HG03575 (cell line): ENCODE measurements at regions not wholly inside any gene's neighbourhood (a gene's known extent, or its start where the extent isn't known, plus 50 kb on each side); places are given as distances from the start of the nearest gene placed in this dataset.

Experiments used
- ATAC-seq: cut with Tn5 transposase; IDR thresholded peaks from one replicate; pipeline ENCODE4 v1.9.1; 2021; ENCODE audit not compliant: unreplicated experiment, insufficient number of reproducible peaks, low FRiP score; ENCODE audit errors: extremely low read depth

GRCh38 chr18:24840640-24841039 lies 380.2 kb downstream of the HRH4 start:
- no peak for ATAC-seq

- ATAC-seq: no peak
Observed at GRCh38 chr18:24841536-24841935, 381.1 kb downstream of the HRH4 start.

- no peak for ATAC-seq
Observed at GRCh38 chr18:24843123-24843522, 382.7 kb downstream of the HRH4 start.

GRCh38 chr18:24846138-24846537 lies 385.7 kb downstream of the HRH4 start:
- ATAC-seq: no peak

GRCh38 chr18:24850532-24850931 lies 390.1 kb downstream of the HRH4 start:
- no peak for ATAC-seq

- ATAC-seq: no peak
Observed at GRCh38 chr18:24853076-24853475, 392.6 kb downstream of the HRH4 start.

- no peak for ATAC-seq
Observed at GRCh38 chr18:24860978-24861680, 400.7 kb downstream of the HRH4 start.

- no peak for ATAC-seq
Observed at GRCh38 chr18:24862201-24862816, 401.9 kb downstream of the HRH4 start.

GRCh38 chr18:24868311-24868710 lies 407.9 kb downstream of the HRH4 start:
- ATAC-seq: no peak

GRCh38 chr18:24868760-24869237 lies 408.4 kb downstream of the HRH4 start:
- no peak for ATAC-seq

- ATAC-seq: no peak
Observed at GRCh38 chr18:24869285-24869684, 408.8 kb downstream of the HRH4 start.

- no peak for ATAC-seq
Observed at GRCh38 chr18:24875286-24875685, 414.8 kb downstream of the HRH4 start.

GRCh38 chr18:24875777-24876176 lies 415.3 kb downstream of the HRH4 start:
- no peak for ATAC-seq

GRCh38 chr18:24876266-24876665 lies 415.8 kb downstream of the HRH4 start:
- no peak for ATAC-seq

GRCh38 chr18:24877066-24877465 lies 416.6 kb downstream of the HRH4 start:
- ATAC-seq: no peak

GRCh38 chr18:24877546-24877945 lies 417.1 kb downstream of the HRH4 start:
- ATAC-seq: no peak

GRCh38 chr18:24878289-24878688 lies 417.9 kb downstream of the HRH4 start:
- ATAC-seq: no peak

- ATAC-seq: no peak
Observed at GRCh38 chr18:24885276-24885675, 424.8 kb downstream of the HRH4 start.

- ATAC-seq: no peak
Observed at GRCh38 chr18:24894880-24895279, 434.4 kb downstream of the HRH4 start.

- ATAC-seq: no peak
Observed at GRCh38 chr18:24897461-24897860, 437.0 kb downstream of the HRH4 start.

- ATAC-seq: no peak
Observed at GRCh38 chr18:24910221-24910620, 441.7 kb downstream of the ZNF521 start.
